ENCODE measurements at regions not wholly inside any gene's neighbourhood (a gene's known extent, or its start where the extent isn't known, plus 50 kb on each side); places are given as distances from the start of the nearest gene placed in this dataset.
A peak's percentile ranks its signal among the peaks of the same experiment; 100 is the strongest.

- H3K4me1 ChIP-seq (replicated peaks; ENCODE audit: insufficient read depth) = no peaks in the 10 kb centered on the region
- no TSS peak for BruUV-seq (replicated peaks)
- H2AFZ ChIP-seq = no peak overlapping the region
- H3K36me3 ChIP-seq (ENCODE audit: low read depth) = no peaks in the 10 kb centered on the region
- no peak overlapping the region for H3K4me2 ChIP-seq
- TF ChIP-seq EZH2 (IDR thresholded peaks at IDR 0.05; ENCODE audit: low read depth) = no peak
- TF ChIP-seq CTCF (conservative IDR thresholded peaks at IDR 0.05) = no peak
- H3F3A ChIP-seq (ENCODE audit: insufficient read depth, low read depth) = no peaks in the 10 kb centered on the region
- ChIA-PET CTCF (no interaction called here), POLR2A (ENCODE audit: unreplicated experiment) (no interaction called here)
- no peaks in the 10 kb centered on the region for H4K20me1 ChIP-seq (ENCODE audit: insufficient read depth)
- no peak overlapping the region for H3K4me3 ChIP-seq
- intact Hi-C loops (cut with micrococcal nuclease; ENCODE audit: unreplicated experiment) = no loop called here
- no peaks in the 10 kb centered on the region for H3K79me2 ChIP-seq (ENCODE audit: low read depth)
- no peaks in the 10 kb centered on the region for H3K27me3 ChIP-seq (ENCODE audit: insufficient read depth, low read depth)
- H3K27ac ChIP-seq = no peak overlapping the region
- DNase-seq = no peak
- no peaks in the 10 kb centered on the region for H3K9me2 ChIP-seq (ENCODE audit: insufficient read depth)
- no peaks in the 10 kb centered on the region for H3K9me3 ChIP-seq (ENCODE audit: insufficient read depth, low read depth)
These were observed 2129.8 kb downstream of the NCAM2 start for GRCh38 chr21:23127973-23128372.

GRCh38 chr21:23130308-23130707, 2132.1 kb downstream of the NCAM2 start:
- Histone ChIP-seq H3K4me3 (no peak overlapping the region), H3K79me2 (ENCODE audit: low read depth) (no peaks in the 10 kb centered on the region), H3F3A (ENCODE audit: insufficient read depth, low read depth) (no peaks in the 10 kb centered on the region), H3K9me3 (ENCODE audit: insufficient read depth, low read depth) (no peaks in the 10 kb centered on the region), H3K4me1 (replicated peaks; ENCODE audit: insufficient read depth) (no peaks in the 10 kb centered on the region), H2AFZ (no peak overlapping the region), H3K4me2 (no peak overlapping the region), H3K36me3 (ENCODE audit: low read depth) (no peaks in the 10 kb centered on the region), H3K27me3 (ENCODE audit: insufficient read depth, low read depth) (no peaks in the 10 kb centered on the region), H3K27ac (no peak overlapping the region), H3K9me2 (ENCODE audit: insufficient read depth) (no peaks in the 10 kb centered on the region), H4K20me1 (ENCODE audit: insufficient read depth) (no peaks in the 10 kb centered on the region)
- no peak for DNase-seq
- no TSS peak for BruUV-seq (replicated peaks)
- TF ChIP-seq EZH2 (IDR thresholded peaks at IDR 0.05; ENCODE audit: low read depth) (no peak), CTCF (conservative IDR thresholded peaks at IDR 0.05) (no peak)
- ChIA-PET POLR2A (ENCODE audit: unreplicated experiment) (no interaction called here), CTCF (no interaction called here)
- intact Hi-C loops (cut with micrococcal nuclease; ENCODE audit: unreplicated experiment) = no loop called here

GRCh38 chr21:23131177-23131576, 2133.0 kb downstream of the NCAM2 start:
- POLR2A ChIA-PET (ENCODE audit: unreplicated experiment) = no interaction called here
- no peaks in the 10 kb centered on the region for H3K9me3 ChIP-seq (ENCODE audit: insufficient read depth, low read depth)
- peak in 1 of 2 experiments; percentile 8 for DNase-seq
- no TSS peak for BruUV-seq (replicated peaks)
- no peaks in the 10 kb centered on the region for H3K27me3 ChIP-seq (ENCODE audit: insufficient read depth, low read depth)
- no peak overlapping the region for H3K4me2 ChIP-seq
- no peaks in the 10 kb centered on the region for H3K36me3 ChIP-seq (ENCODE audit: low read depth)
- H3K27ac ChIP-seq = no peak overlapping the region
- H3K9me2 ChIP-seq (ENCODE audit: insufficient read depth) = no peaks in the 10 kb centered on the region
- no peaks in the 10 kb centered on the region for H3F3A ChIP-seq (ENCODE audit: insufficient read depth, low read depth)
- no peak for TF ChIP-seq EZH2 (IDR thresholded peaks at IDR 0.05; ENCODE audit: low read depth)
- TF ChIP-seq CTCF (conservative IDR thresholded peaks at IDR 0.05) = peak; percentile 47
- H3K4me3 ChIP-seq = no peak overlapping the region
- H3K79me2 ChIP-seq (ENCODE audit: low read depth) = no peaks in the 10 kb centered on the region
- no peak overlapping the region for H2AFZ ChIP-seq
- no peaks in the 10 kb centered on the region for H3K4me1 ChIP-seq (replicated peaks; ENCODE audit: insufficient read depth)
- CTCF ChIA-PET = no interaction called here
- intact Hi-C loops (cut with micrococcal nuclease; ENCODE audit: unreplicated experiment) = no loop called here
- H4K20me1 ChIP-seq (ENCODE audit: insufficient read depth) = no peaks in the 10 kb centered on the region
